Neutrophil (primary cell): ENCODE measurements at regions not wholly inside any gene's neighbourhood (a gene's known extent, or its start where the extent isn't known, plus 50 kb on each side); places are given as distances from the start of the nearest gene placed in this dataset.

Experiments
- H3K27ac ChIP-seq: fragments of 200-600 bp; sonication (generic); 2 replicates; pipeline ENCODE4 v1.5.1; 2016; ENCODE audit warnings: mild to moderate bottlenecking, moderate library complexity
- H3K27me3 ChIP-seq: fragments of 200-600 bp; sonication (generic); 2 replicates; pipeline ENCODE4 v1.6.0; 2016; ENCODE audit warnings: mild to moderate bottlenecking
- H3K36me3 ChIP-seq: fragments of 200-600 bp; sonication (generic); 2 replicates; pipeline ENCODE4 v1.5.1; 2017
- H3K4me1 ChIP-seq, 2 experiments: fragments of 200-600 bp in 1 of 2; sonication (generic) in 1 of 2; 1 replicate in 1 of 2; 2 replicates in 1 of 2; pipeline versions ENCODE4 v1.5.1 to v1.6.1; 2013 to 2016; ENCODE audit warnings: low read depth in 1 of 2, low read length in 1 of 2, mild to moderate bottlenecking in 1 of 2, moderate library complexity in 1 of 2; ENCODE audit not compliant: control insufficient read depth in 1 of 2, insufficient read depth in 1 of 2
- H3K4me3 ChIP-seq, 2 experiments: fragments of 200-600 bp in 1 of 2; sonication (generic) in 1 of 2; 1 replicate in 1 of 2; 2 replicates in 1 of 2; pipeline ENCODE4 v1.5.1; 2013 to 2016; ENCODE audit warnings: low read depth in 1 of 2, low read length in 1 of 2, mild to moderate bottlenecking in 1 of 2, moderate library complexity in 1 of 2
- H3K9me3 ChIP-seq: fragments of 200-600 bp; sonication (generic); 2 replicates; pipeline ENCODE4 v1.5.1; 2016
- TF ChIP-seq, protein P1 (sequence below): fragments of 200-600 bp; sonication (generic); IDR thresholded peaks from 2 replicates; pipeline ENCODE4 v1.5.1; 2016; ENCODE audit warnings: antibody characterized with exemption

DNA sequence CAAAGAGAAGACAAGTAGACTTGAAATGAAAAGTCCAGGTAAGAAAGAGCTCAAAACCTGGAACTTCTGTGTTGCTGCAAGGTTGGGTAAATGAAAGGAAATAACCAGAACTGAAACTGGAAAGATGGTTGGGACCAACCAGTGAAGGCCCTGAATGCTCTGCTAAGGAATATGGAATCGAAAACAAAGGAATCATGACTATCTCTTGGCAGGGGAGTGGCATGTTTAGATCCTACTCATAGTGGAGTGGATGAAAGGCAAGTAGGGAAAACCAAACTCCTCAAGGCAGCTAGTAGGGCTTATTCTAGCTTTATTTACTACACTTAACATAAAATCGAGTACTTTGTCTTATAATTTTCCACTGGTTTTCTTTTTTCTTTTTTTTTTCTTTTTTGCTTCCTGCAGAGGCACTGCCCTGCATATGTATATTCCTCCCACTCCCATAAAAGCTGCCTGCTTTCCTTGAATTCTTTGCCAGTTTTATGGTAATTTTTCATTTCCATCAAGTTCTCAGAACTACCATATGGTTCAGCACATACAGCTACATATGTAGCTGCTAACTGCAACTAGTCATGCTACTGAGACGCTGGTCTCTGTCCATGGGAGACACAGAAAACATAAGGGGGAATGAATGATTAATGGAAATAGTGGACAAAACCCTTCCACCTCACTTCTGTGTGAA, 247.1 kb upstream of the TMTC1 start:
- Histone ChIP-seq H3K9me3 (no peaks in the 10 kb centered on the region), H3K36me3 (no peaks in the 10 kb centered on the region), H3K27ac (no peak overlapping the region), H3K4me1 (no peaks in the 10 kb centered on the region), H3K27me3 (no peaks in the 10 kb centered on the region), H3K4me3 (no peak overlapping the region)
- TF ChIP-seq, protein P1, sequence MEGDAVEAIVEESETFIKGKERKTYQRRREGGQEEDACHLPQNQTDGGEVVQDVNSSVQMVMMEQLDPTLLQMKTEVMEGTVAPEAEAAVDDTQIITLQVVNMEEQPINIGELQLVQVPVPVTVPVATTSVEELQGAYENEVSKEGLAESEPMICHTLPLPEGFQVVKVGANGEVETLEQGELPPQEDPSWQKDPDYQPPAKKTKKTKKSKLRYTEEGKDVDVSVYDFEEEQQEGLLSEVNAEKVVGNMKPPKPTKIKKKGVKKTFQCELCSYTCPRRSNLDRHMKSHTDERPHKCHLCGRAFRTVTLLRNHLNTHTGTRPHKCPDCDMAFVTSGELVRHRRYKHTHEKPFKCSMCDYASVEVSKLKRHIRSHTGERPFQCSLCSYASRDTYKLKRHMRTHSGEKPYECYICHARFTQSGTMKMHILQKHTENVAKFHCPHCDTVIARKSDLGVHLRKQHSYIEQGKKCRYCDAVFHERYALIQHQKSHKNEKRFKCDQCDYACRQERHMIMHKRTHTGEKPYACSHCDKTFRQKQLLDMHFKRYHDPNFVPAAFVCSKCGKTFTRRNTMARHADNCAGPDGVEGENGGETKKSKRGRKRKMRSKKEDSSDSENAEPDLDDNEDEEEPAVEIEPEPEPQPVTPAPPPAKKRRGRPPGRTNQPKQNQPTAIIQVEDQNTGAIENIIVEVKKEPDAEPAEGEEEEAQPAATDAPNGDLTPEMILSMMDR = no peak

DNA sequence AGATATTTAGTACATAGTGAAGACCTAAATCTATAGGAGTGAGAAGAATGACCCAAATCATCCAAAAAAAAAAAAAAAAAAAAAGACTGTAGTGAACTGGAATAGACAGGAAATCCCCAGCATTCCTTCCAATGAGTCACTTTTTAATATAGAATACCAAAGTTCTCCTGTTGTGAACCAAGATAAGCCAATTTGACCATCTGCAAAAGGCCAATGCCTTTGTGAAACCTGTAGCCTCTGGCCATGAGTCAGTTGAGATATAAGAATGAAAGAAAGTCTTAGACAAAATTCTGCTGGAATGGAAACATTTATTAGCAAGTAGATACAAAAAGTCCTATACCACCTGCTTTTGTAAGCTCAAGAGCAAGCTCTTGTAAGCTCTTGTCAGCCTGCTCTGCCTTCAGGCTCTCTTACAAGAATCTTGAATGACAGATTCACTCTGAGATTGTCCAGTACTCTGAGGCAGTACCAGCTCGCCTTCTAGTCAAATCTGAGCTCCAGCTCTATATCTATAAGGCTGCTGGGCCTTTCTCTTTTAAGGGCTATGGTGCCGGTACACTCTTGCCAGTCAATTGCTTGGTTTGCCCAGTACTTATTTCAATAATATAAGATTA, 243.0 kb upstream of the TMTC1 start:
- no peaks in the 10 kb centered on the region for H3K4me1 ChIP-seq
- TF ChIP-seq, protein P1 = no peak
- no peaks in the 10 kb centered on the region for H3K27me3 ChIP-seq
- no peak overlapping the region for H3K4me3 ChIP-seq
- no peaks in the 10 kb centered on the region for H3K9me3 ChIP-seq
- no peaks in the 10 kb centered on the region for H3K36me3 ChIP-seq
- no peak overlapping the region for H3K27ac ChIP-seq

DNA sequence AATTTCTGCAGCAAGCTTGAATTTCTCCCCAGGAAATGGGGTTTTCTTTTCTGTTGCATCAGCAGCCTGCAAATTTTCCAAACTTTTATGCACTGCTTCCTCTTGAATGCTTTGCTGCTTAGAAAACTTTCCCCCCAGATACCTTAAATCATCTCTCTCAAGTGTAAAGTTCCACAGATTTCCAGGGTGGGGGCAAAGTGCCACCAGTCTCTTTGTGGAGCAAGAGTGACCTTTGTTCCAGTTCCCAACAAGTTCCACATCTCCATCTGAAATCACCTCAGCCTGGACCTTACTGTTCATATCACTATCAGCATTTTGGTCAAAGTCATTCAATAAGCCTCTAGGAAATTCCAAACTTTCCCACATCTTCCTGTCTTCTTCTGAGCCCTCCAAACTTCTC, 241.6 kb upstream of the TMTC1 start:
- H3K27me3 ChIP-seq = no peaks in the 10 kb centered on the region
- H3K4me1 ChIP-seq = no peaks in the 10 kb centered on the region
- H3K36me3 ChIP-seq = no peaks in the 10 kb centered on the region
- H3K27ac ChIP-seq = no peak overlapping the region
- H3K4me3 ChIP-seq = no peak overlapping the region
- TF ChIP-seq, protein P1 = no peak
- no peaks in the 10 kb centered on the region for H3K9me3 ChIP-seq

DNA sequence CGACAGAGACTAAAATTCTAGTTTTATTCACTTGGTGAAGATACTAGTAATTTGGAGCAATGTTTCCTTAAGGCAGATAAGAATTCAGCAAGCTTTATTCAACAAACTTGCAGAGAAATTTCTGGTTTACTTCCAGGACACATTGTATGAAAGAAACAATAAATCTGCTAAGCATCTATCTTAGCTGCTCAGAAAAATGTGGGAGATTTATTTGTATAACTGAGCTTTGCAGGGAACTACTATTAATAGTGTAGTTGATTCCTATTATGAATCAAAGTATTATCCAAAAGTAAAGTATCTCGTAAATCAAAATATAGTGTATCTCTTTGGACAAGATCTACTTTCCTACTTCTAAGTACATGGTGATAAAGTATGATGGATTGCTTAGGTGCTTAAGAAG, 239.4 kb upstream of the TMTC1 start:
- TF ChIP-seq, protein P1 = no peak
- no peak overlapping the region for H3K4me3 ChIP-seq
- no peaks in the 10 kb centered on the region for H3K9me3 ChIP-seq
- H3K36me3 ChIP-seq = no peaks in the 10 kb centered on the region
- no peak overlapping the region for H3K27ac ChIP-seq
- no peaks in the 10 kb centered on the region for H3K4me1 ChIP-seq
- no peaks in the 10 kb centered on the region for H3K27me3 ChIP-seq

DNA sequence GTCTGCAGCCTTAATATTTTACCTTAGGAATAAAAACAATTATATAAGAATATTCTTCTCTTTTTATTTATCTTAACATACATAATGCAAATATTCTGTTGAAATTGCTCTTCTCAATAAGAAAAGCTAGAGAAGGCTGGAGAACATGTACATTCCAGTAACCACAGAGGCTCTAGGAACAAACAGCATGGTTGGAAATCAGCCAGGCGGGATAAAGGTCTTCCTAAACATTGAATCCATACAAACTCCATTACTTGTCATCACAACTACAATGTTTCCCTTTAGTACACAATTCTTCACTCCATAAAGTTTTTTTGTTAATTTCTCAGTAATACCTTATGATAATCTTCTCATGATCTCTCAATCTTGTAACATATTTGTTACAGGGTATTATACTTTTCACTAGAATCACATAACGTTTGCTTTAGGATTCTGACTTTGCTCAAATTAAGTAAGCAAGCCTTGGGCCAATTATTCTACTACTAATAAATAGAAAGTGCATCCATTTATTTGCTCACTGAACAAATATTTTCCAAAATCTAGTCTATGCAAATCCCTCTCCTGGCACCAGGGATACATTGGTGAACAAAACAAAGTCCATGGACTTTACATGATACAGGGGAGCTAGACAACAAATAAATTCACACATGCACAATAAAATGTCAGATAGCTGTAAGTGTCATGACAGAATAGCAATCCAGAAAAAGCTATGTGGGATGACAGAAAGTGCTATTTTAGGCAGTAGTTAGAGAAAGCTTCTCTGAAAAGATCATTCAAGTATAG, 237.5 kb upstream of the TMTC1 start:
- H3K9me3 ChIP-seq = no peaks in the 10 kb centered on the region

More for the DNA sequence above, 237.5 kb upstream of the TMTC1 start:
- H3K27me3 ChIP-seq = no peaks in the 10 kb centered on the region
- H3K36me3 ChIP-seq = no peaks in the 10 kb centered on the region
- no peak overlapping the region for H3K4me3 ChIP-seq
- TF ChIP-seq, protein P1 = no peak
- no peaks in the 10 kb centered on the region for H3K4me1 ChIP-seq
- no peak overlapping the region for H3K27ac ChIP-seq
